HG02938 (cell line): ENCODE measurements at regions not wholly inside any gene's neighbourhood (a gene's known extent, or its start where the extent isn't known, plus 50 kb on each side); places are given as distances from the start of the nearest gene placed in this dataset.
"Not testable (repeated sequence)": the region's sequence is repeated elsewhere in the genome, so short reads cannot be mapped to it uniquely, and the experiment has no call there.

Experiments used
- ATAC-seq: cut with Tn5 transposase; IDR thresholded peaks from one replicate; pipeline ENCODE4 v1.9.1; 2021; ENCODE audit warnings: mild to moderate bottlenecking, moderate library complexity; ENCODE audit not compliant: unreplicated experiment

GRCh38 chr2:8141780-8142179, 540.1 kb upstream of the ID2 start:
- ATAC-seq = no peak

DNA sequence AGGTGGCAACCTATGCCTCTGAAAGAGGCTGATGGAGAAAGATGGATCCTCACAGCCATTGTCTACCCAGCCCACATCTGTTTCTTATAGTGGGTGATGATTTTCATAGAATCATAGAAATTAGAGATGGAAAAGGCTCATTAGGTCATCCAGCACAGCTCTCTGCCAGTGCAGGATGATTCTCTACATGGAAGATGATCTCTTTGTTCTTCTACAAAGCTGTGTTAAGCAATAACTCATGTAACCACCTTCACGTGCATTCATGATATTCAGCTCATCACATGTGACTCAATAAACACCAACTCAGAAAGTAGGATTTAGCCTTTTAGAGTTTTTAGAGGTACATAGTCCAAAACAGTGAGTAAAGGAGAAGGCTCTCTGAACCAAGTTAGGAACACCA, 539.4 kb upstream of the ID2 start:
- ATAC-seq = no peak

- ATAC-seq = no peak
Measured at GRCh38 chr2:8144131-8144631, 537.7 kb upstream of the ID2 start.

- ATAC-seq = no peak
Measured at GRCh38 chr2:8144785-8145184, 537.1 kb upstream of the ID2 start.

- not testable (repeated sequence) for ATAC-seq
Measured at GRCh38 chr2:8145375-8145774, 536.5 kb upstream of the ID2 start.

- ATAC-seq = no peak
Measured at GRCh38 chr2:8146132-8147005, 535.5 kb upstream of the ID2 start.

DNA sequence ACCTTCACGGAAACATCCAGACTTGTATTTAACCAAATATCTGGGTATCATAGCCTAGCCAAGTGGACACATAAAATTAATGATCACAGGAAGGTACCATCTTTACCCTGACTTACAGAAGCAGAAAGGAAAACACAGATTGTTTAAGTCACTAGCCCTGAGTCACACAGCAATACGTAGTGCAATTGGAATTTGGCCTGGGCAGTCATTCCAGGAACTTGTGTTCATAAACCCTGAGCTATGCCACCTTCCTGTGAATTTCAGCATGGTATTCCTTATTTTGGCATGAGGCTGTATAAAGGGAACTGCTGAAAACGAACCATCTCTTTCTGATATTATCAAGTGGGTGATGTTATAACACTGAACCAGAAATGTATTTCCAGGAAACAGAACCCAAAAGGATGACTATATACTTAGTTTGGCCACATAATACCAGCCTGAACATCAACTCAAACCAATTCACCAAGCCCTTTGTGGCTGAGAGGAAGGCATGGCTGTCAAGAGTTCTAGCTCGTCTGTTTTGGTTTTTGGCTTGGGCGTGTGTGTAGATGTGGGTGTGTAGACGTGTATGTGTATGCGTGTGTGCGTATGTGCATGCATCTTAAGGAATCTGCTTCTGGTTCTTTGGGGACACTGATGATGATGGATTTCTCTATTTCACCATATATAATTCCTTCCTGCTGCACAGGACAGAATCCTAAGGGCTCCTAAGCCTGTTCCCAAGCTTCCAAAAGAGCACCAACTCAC, 533.4 kb upstream of the ID2 start:
- ATAC-seq = no peak

GRCh38 chr2:8149007-8149405, 532.9 kb upstream of the ID2 start:
- ATAC-seq = no peak

GRCh38 chr2:8149985-8150539, 531.8 kb upstream of the ID2 start:
- ATAC-seq = no peak

DNA sequence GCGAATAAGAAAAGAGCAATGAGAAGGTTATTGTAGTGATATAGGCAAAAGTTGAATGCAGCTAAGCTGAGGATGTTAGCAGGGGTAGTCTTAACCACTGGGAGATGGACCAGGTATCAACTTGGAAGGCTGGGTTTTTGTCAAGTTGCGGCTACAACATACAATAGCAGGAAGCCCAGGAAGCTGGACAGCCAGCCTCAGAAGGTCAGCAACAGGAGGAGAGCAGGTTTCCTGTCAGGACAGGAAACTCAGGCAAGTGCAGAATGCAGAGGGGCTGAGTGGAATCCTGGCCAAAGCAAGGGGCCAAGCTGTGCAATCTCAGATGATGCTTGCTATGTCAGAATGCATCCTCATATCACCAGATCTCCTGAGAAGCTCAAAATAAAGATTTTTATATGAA, 530.0 kb upstream of the ID2 start:
- ATAC-seq = no peak

- peak; percentile 100 for ATAC-seq
Measured at GRCh38 chr2:8152392-8153257, 529.2 kb upstream of the ID2 start.

DNA sequence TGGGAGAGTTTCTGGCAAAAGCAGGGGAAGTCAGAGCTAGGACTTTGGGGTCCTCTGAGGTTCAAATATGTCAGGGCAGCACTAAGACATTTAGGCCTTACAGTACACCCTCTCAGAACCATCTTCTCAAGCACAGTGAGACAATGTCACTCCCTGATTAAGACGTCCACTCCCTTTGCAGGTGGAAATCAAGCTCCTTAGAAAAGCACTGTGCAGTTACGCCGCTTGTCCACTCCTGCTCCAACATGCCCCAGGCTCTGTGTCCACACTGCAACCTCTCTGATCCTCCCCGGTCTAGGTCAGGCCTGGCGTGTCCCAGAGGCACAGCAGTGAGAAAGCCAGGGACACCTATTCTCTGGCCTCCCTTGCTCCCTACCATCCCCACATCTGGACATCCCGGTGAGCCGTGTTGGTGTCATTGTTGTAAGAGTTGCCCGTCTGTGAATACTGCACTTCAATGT, 528.6 kb upstream of the ID2 start:
- ATAC-seq = peak; percentile 26

- no peak for ATAC-seq
Measured at GRCh38 chr2:8154270-8154669, 527.6 kb upstream of the ID2 start.

GRCh38 chr2:8154936-8155335, 526.9 kb upstream of the ID2 start:
- ATAC-seq = no peak

DNA sequence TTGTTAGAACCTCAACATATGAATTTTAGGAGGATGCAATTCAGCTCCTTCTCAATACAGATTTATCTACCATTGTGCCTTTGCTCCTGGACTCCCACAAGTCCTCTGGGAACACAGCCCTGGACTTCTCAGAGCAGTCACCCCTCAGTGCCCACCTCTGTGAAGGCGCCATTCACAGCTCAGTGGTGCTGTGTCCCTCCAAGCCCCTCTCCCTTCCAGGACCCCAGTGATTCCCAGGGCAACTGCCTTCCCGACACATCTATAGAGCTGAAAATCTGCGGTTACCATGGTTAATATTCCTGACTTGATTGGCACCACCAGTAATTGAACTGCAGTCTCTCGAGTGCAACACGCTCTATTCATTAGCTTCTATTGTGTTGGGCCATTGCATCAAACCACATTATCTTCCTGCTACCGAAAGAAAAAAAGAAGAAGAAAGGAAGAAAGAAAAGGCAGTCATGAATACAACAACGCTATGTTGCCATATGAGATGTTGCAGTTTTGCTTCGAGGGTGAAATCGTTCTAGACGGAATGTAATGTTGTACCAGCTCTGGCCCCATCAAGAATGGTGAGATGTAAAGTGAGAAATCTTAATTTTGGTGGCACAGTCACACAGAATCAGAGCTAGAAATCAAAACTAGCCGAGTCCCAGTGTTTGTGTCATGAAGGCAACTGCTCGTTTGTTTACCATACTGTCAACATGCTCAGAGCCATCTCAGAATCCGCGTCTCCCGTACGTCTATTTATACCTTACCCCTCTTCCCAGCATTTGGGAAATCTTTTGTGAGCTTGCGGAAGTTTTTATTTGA, 524.0 kb upstream of the ID2 start:
- no peak for ATAC-seq

DNA sequence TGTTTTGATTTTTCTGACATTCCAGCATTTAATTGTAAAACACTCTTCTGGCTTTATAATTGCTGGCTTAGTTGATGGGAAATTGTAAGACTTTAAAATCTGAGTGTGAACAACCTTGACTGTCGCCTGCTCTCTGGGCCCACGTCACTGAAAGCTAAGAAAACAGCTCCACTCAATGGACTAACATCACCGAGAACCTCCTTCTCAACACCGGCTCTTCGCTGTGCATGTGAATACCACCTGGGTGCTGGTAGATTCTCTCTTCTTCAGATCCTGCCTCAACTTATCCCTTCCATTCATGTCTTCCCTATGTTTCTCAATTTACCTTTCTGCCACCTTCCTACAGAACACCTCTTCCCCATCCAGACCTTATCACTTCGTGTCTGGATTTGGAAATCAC, 523.1 kb upstream of the ID2 start:
- ATAC-seq = no peak

DNA sequence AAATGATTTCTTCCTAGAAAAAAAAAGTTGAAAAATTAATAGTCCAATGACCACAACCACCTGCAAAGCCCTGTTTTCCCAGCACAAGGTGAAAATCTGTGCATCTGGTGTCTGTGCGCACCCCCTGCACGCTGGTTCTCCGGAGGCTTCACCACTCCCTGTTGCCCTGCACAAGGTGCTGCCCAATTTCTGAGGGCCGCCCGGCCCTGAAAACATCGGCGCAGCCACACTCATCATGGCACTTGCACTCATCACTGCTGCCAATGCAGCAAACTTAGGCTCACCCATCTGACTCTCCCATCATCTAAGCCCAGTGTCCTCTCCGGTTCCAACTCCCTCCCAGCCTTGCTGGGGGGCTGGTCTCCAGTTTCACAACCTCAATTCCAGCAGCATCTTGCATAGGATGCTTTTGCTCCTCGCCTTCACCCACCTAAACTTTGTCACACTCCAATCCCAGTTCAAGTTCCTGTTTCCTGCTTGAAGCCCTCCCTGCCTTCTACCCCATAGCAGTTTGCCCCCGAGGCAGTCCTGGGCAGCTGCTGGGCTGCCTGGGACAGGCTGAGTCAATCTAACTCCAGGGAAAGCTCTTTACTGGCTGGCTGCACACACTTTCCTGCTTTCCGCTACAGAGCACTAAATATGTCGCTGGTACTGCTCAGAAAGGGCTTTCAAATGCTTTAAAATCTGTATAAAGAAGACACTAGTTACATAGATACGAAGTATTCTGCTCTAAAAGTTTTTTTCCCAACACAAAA, 522.5 kb upstream of the ID2 start:
- ATAC-seq = no peak

DNA sequence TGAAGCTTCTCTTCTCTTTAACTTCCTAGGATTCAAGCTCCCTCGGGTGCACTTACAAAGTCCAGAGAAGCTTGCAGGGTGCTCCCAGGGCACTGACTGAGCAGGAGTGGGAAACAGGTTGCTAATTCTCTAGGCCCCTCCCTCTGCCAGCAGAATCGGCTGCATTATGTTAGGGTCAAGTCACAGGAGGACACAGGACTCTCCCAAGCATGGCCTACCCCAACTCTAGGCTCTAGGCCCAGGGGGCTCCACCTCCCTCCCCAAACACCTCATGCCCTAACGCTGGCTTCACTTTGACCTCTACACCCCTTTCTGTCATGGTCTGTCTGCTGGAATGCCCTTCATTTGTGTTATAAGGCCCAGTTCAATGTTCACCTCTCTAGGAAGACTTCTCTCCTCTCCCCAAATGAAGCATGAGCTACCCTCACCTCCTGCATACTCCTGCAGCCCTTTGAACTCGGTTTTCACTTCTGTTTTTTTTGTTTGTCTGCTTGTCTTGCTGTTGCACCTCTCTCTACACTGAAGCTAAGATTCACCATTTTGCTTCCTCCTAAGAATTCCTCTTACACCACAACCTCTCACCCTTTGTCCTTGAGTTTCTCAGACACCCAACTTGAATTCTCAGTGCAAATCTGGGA, 521.8 kb upstream of the ID2 start:
- no peak for ATAC-seq

DNA sequence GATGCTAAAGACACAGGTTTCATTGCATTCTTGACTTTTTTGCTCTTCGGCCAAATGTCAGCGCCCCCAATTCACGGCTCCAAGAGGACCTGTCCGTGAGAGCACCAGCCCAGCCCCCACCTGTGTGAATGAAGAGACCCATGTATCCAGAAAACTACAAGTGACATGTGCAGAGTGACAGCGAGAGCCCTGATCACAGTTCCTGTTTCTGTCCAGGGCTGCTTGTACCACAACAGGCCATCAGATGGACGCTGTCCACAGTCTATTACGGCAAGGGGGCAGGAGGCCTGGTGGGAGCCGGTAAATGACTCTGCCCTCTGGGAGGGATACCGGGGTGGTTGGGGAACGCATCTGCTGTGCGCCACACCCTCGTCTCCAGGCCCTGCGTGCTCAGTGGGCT, 520.9 kb upstream of the ID2 start:
- ATAC-seq = no peak
